HUDEP-2 (cell line): ENCODE measurements at regions not wholly inside any gene's neighbourhood (a gene's known extent, or its start where the extent isn't known, plus 50 kb on each side); places are given as distances from the start of the nearest gene placed in this dataset.

ENCODE experiments used
- DNase-seq, 76 experiments: peaks; one replicate each; lab custom pipeline; 2025; ENCODE audit not compliant: unreplicated experiment in 76 of 76; lab: John Stamatoyannopoulos, UW

DNA sequence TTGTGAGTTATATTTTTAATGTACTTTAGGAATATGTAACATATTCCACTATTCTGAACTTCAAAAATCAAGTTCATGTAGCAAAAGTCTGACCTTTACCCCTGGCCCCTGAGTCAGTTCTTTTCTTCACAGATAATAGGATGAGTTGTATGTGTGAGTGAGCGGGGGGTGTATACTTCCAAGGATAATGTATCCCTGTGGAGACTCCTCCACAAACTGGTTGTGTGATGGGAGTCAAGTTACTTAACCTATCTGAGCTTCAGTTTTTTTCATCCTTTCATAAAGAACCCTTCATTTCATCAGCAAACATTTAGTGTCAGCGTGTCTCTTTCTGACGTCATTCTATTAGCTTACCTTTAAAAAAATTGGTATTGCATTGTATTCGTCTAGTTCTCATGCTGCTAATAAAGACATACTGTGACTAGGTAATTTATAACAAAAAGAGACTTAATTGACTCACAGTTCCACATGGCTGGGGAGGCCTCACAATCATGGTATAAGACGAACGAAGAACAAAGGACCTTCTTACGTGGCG, 288.1 kb upstream of the GPC6 start:
- no peak for DNase-seq

DNA sequence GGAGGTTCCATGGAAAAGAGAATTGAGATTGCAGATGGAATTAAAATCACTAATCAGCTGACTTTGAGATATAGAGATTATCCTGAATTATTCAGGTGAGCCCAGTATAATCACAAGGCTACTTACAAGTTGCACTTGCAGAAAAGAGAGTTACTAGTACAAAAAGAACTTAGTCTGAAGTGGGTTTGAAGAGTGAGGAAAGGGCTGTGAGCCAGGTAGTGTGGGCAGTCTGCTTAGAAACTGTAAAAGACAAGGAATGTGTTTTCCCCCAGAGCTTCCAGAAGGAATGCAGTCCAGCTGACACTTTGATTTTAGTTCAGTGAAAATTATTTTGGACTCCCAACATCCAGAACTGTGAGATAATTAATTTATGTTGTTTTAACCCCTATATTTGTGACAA, 285.4 kb upstream of the GPC6 start:
- no peak for DNase-seq

DNA sequence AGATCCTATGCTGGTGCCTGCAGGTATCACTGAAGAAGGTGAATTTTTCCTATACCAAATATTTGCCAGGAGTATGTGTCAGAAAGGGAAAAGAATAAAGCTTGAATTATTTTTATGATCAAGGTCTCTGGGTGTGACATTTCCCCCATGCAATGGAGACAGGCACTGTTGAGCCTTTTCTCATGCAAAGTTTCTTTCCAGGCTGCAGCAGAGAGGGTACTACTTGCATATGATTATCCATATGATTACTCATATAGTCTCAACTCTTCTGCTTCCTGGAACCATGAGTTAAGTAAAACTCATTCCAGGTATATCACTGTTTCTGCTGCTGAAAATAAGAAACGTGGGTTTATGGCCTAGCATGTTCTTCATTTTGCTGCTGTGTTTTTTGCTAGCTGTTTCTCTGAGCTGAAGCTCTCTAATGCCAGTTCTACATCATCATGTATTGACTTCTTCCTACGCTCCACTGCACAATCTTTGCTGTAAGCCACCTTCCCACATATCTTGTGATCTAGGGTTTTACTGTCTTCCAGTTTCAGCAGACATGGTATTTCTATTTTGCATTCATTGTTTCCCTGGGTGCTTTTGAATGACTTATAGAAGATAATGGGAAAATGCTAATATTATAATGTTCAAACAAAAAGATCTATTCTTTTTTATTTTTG, 278.7 kb upstream of the GPC6 start:
- DNase-seq, result no peak

DNA sequence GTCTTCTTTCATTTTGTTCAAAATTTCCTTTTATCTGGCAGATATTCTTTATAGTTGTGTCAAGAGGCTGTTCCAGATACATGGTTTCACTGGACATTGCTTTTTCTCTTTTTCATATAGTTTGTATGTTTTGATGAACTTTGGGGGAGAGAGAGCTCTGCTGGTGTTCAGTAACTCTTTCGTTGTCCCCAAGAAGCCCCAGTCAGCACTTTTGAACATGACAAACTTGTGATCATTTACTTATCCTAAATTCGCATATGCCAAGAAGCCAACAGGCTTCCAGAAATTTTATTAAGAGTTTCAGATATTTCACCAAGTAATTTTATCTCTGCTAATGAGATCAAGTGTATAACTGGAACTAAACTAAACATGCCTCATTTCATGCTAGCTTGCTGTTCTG, 275.8 kb upstream of the GPC6 start:
- no peak for DNase-seq

DNA sequence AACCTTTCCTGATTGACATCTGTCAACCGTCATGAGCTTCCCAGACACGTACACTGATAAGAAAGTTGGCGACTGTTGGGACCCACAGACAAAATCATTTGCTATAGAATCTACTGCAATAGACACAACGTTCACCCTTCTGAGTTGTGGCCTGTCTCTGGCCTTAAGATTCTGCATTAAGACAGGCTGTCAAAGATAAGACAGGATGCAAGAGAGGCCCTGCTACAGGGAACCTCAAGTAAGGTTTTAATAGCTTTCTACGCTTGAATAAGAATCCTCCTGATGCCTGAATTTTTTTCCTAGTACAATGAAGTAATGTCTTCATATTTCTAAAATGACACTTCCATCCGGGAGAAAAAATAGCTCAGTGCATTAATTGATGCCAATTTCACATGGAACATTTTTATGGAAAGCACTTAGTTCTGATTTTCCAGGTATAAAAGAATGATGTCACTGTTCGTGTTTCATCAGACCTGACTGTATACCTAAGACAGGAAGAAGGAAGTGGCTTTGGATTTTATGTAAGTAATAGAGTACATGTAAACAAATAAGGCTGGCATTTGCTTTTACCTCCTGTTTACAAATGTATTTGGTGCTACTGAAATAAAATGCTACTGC, 275.2 kb upstream of the GPC6 start:
- no peak for DNase-seq

DNA sequence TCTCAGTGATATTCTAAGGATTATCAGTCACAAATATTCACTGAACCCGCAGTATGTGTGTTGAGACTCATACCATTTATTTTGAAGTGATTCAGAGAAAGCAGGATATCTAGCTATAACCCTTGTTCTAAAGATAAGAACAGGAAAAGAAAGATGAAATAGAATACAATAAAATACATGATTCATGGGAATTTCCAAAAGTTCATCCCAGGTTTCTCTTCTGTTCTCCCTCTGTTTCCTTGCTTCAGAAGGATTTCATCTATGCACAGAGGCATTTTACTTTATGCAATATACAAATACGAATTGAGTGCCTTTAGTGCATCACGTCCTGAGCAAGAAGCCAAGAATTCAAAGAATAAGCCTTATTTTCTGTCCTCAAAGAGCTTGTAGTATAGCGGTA, 274.4 kb upstream of the GPC6 start:
- DNase-seq, result no peak

DNA sequence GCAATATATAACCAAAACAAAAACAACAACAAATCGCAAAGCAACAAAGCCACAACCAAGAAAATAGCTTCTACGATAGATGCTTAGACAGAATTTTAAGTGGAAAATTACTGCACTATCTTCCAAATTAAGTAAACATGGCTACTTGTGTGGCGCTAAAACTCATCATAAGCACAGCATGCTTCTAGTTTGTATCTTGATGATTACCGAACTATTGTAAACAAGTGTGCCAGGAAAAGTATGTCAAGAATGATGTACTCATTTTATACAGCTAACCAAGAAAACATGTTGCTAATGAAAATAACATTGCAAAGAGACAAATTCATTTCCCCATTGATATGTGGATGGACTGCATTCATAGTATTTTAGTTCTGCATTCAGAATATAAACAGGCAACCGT, 271.9 kb upstream of the GPC6 start:
- no peak for DNase-seq

DNA sequence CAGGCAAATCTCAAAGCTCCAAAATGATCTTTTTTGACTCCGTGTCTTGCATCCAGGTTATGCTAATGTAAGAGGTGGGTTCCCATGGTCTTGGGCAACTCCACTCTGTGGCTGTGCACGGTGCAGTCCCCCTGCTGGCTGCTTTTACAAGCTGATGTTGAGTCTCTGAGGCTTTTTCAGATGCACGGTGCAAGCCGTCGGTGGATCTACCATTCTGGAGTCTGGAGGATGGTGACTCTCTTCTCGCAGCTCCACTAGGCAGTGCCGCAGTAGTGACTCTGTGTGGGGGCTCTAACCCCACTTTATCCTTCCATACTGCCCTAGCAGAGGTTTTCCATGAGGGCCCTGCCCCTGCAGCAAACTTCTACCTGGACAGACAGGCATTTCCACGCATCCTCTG, 266.8 kb upstream of the GPC6 start:
- no peak for DNase-seq

DNA sequence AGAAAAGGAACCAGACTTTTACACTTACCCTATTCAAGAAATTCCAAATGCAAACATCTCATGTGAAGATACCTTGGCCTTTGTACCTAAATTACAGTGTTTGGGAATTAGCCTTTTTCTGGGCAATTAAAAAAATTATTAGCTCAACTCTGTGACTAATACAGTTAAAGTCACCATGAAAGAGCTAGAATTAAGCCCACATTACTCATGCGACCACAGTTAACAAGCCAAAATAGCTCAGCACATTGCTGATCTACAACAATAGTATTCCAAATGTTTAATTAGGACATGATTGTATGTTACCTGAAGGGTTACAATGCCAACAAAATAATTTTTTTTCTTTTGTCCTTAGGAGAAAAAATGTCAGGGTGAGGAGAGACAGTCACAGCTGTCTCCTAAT, 263.6 kb upstream of the GPC6 start:
- no peak for DNase-seq

DNA sequence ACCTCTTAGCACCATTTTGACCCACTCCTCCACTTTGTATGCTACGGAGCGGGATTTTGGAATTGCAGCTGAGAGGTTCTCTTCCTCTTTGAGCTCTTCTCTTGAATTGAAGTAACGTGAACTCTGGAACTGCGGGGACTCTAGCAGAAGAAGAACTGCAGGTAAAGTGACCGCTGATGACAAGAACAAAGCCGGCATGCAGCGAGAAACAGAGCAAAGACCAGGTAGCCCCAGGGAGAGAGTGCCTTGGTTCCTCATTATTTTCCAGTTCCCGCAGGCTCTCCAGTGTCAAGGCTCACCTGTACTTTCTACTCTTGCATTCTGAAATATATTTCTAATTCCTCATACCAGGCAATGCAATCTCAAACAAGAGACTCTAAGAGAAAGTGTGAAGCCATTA, 260.3 kb upstream of the GPC6 start:
- DNase-seq, result no peak

DNA sequence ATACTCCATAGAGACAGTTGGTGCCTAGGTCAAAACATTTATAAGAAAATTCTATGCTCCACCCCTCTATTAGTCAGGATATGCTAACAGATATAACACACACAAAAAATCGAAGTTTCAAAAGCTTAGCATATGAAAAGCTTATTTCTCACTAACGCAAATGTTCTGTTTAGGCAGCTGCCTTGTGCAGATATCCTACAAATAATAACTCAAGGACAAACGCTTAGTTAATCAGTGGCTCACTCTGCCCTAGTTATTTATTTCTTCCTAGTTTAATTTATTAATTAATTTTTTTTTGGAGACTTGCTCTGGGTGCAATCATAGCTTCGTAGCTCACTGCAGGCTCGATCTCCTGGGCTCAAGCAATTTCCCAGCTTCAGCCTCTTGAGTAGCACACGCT, 259.7 kb upstream of the GPC6 start:
- DNase-seq, result no peak

DNA sequence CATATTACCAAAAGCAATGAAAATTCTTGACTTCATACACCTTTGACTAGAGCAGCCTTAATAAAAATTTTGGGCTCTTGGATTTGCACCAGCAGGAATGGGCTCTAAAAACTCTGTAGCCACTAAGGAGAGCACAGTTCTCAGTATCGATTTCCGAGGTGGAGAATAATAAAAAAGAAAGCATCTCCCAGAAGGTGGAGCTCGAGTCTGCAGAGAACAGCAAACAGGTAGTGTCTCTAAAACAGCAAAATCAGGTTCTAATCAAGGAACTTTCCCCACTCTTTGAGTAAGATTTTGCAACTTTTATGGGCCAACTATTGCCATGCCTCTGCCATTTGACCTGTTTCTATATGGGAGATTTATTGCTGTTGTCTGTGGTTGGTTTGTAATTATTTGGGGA, 258.7 kb upstream of the GPC6 start:
- DNase-seq, result no peak

DNA sequence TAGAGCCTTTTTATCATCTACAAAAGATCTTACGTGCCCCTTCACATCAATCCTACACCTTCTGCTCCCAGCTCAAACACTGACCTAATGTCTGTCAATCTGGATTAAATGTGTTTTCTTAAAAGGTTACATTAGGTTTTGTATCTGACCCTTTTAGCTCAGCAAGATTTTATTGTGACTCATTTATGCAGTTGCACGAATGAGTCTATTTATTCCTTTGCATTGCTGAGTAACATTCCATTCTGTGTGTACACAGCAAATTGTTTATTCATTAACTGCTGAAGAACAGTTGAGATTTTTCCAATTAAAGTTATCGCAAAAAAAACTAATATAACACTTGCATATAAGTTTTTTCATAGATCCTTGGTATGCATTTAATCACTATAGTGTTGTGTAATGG, 253.9 kb upstream of the GPC6 start:
- no peak for DNase-seq

DNA sequence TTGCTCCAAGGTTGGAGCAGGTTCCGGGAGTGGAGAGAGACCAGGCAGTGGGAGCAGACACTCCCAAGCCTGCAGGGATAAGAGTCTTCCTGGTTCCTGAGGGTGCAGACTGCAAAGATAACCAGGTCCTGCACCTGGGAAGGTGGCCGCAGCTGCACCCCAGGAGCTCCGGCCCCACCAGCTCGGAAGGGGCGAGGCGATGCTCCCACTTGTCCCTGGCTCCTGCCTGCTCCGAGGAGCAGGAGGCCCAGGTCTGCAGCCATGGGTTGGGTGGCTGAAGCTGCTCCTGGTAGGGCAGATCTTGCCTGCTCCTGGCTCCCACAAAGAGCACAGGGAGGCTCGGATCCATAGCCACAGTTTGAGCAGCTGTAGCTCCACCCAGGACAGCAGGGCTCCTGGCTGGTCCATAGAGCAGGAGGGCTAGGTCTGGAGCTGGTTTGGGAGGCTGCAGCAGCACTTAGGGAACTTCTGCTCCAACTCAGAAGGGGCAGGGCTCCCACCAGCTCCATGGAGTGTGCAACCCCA, 251.6 kb upstream of the GPC6 start:
- no peak for DNase-seq

DNA sequence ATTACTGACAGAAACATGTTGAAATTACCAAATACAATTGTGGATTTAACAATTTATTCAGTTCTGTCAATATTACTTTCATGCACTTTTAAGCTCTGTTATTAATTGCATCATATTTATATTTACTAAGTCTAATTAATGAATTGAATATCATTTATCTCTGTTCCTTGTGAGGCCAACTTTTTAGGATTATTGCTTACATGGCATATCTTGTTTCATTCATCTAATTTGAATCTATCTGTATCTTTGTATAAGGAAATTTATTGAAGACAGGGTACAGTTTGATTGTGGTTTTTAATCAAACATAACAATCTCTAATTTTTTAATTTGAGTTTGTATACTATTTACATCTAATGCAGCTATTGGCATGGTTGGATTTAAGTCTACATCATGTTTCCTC, 249.9 kb upstream of the GPC6 start:
- no peak for DNase-seq

DNA sequence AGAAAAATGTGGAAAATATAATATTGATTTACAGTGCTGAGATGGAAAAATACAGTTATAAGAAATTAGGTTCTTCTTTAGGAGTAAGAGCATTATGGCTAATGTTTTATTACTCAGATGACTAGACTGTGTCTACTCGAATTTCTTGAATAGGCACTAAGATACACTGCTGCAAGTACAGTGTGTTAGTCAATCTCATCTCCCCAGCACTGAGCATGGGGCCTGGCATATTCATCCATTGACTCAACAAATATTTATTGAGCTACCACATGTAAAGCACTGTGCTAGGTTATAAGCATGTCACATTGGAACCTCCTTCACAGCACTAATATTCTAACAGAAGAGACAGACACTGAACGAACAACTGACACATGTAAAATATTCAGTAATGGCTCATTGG, 242.5 kb upstream of the GPC6 start:
- DNase-seq, result no peak

DNA sequence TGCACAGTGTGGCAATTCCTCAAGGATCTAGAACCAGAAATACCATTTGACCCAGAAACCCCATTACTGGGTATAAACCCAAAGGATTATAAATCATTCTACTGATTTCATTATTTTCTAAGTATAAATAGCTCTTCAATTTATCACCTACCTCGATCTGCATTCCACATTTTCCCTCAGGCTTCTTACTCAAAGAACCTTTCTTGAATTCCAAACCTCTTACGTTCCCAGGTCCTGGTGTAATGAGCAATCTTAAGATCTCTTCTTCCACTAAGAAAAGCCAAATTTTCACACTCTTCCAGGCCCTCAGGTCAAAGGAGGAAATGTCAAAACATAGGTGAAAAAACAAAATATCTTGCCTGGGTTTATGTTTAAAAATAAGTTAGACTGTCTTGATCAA, 237.3 kb upstream of the GPC6 start:
- DNase-seq, result no peak

DNA sequence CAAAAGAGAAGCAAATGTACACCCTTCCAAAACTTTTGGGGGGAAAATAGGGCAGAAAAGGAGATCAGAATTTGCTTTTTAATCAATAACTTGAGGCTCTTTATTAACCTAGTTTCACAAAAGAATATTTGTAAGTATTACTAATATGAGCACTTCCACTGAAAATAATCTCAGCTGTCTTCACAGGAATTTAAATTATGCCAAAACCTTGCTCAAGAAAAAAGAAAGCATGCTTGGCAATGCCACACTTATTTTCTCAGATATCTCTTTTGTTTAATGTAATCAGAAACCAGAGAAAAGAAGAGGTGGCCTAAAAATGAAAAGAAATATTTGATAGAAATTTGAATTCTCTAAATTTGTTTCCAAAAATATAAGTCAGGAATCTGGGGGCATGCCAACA, 234.9 kb upstream of the GPC6 start:
- DNase-seq, result no peak

DNA sequence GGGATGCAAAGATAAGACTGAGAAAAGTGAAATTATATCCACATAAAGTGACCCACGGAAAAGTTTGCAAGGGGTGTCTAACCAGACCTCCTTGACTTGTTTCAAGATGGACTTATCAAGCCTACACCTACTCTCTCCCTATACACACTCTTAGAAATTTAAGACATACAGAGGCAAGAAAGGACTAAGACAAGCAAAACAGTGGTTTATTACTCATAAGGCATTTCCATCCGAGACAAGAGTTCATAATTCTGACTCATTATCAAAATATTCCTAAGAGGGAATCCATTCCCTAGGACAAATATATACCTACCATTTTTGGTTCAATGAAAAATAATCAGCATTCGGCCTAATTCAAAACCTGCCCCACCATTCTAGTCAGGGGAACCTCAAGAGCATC, 232.6 kb upstream of the GPC6 start:
- DNase-seq, result no peak

DNA sequence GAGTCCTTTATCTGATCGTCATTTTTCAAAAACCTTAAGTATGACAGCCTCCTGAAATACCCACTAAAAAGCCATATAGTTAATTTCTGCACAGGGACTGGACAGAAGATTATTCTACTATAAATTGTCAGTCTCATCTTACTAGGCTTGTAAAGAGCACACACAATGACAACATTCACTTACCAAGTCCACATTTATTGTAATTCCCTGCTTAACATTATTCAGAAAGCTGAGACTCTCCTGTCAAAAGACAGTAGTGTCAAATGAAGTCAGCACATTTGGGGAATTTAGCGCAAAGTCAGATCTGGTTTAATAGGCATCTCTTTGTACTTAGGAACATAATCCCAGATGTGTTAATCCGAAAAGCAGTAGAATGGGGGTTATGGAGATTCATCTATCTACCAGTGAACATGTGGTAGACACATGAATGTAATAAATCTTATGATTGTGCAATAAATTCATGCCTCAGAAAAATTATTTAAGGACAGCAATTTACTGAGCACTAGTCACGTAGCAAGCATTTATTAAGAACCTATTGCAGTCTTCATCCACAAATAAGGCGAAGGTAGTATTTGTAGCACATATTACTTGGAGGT, 224.6 kb upstream of the GPC6 start:
- DNase-seq, result no peak

DNA sequence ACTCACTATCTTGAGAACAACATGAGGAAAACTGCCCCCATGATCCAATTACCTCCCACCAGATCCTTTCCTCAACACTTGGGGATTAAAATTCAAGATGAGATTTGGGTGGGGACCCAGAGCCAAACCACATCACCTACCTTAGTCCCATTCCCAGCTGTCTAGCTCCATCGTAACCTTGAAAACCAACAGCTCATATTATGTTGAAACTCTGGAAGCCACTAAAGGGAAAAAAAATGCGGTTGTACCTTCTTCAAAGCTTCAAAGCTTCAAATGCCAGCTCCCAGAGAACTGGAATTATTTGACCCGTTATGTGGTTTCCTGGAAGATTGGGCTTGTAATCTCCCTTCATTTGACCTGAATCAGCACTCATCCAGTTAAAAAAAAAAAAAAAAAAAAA, 223.1 kb upstream of the GPC6 start:
- no peak for DNase-seq

DNA sequence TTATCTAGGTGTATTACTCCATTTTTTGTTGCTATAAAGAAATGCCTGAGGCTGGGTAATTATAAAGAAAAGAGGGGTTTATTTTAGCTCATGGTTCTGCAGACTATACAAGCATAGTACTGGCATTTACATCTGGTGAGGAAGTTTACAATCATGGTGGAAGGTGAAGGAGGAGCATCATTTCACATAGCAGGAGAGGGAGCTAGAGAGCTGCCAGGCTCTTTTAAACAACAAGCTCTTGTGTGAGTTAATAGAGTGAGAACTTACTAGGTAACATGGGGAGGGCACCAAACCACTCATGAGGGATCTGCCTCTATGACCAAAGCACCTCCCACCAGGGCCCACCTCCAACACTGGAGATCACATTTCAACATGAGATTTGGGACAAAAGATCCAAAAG, 221.7 kb upstream of the GPC6 start:
- no peak for DNase-seq
